ENCODE measurements at regions not wholly inside any gene's neighbourhood (a gene's known extent, or its start where the extent isn't known, plus 50 kb on each side); places are given as distances from the start of the nearest gene placed in this dataset.

GRCh38 chr1:110786802-110787327 lies 86.1 kb upstream of the CD53 start:
- DNase-seq (ENCODE audit: low read depth, low spot score): no peak
- in situ Hi-C loops (cut with HindIII; ENCODE audit: low sequenced_read_pairs): no loop called here
- TF ChIP-seq, protein P1, sequence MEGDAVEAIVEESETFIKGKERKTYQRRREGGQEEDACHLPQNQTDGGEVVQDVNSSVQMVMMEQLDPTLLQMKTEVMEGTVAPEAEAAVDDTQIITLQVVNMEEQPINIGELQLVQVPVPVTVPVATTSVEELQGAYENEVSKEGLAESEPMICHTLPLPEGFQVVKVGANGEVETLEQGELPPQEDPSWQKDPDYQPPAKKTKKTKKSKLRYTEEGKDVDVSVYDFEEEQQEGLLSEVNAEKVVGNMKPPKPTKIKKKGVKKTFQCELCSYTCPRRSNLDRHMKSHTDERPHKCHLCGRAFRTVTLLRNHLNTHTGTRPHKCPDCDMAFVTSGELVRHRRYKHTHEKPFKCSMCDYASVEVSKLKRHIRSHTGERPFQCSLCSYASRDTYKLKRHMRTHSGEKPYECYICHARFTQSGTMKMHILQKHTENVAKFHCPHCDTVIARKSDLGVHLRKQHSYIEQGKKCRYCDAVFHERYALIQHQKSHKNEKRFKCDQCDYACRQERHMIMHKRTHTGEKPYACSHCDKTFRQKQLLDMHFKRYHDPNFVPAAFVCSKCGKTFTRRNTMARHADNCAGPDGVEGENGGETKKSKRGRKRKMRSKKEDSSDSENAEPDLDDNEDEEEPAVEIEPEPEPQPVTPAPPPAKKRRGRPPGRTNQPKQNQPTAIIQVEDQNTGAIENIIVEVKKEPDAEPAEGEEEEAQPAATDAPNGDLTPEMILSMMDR (IDR thresholded peaks at IDR 0.05; ENCODE audit: low read depth, low read length): no peak
- H3K4me3 ChIP-seq (ENCODE audit: low read depth, low read length): no peak overlapping the region

DNA sequence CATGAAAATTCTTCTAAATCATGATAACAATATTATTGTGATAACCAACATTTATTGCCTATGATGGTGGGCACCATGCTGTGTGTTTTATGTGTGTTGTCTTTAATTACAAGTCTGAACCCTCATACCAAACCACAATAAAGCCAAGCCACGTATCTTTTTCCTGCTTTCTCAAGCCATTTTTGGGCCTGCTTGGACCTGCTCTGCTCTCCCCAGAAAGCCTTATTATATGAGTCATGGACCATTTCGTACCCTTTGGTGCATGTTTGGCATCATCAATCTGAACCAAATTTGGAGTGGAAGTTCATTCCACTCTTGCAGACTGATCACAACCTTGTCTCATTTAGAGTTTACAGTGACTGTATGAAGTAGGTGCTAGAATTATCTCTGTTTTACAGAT lies 87.3 kb upstream of the CD53 start:
- in situ Hi-C loops (cut with HindIII; ENCODE audit: low sequenced_read_pairs): no loop called here
- DNase-seq (ENCODE audit: low read depth, low spot score): no peak
- TF ChIP-seq, protein P1 (IDR thresholded peaks at IDR 0.05; ENCODE audit: low read depth, low read length): no peak
- no peak overlapping the region for H3K4me3 ChIP-seq (ENCODE audit: low read depth, low read length)

- in situ Hi-C loops (cut with HindIII; ENCODE audit: low sequenced_read_pairs): no loop called here
- TF ChIP-seq, protein P1 (IDR thresholded peaks at IDR 0.05; ENCODE audit: low read depth, low read length): no peak
- no peak for DNase-seq (ENCODE audit: low read depth, low spot score)
- no peak overlapping the region for H3K4me3 ChIP-seq (ENCODE audit: low read depth, low read length)
These were observed 87.9 kb upstream of the CD53 start for GRCh38 chr1:110785055-110785454.

DNA sequence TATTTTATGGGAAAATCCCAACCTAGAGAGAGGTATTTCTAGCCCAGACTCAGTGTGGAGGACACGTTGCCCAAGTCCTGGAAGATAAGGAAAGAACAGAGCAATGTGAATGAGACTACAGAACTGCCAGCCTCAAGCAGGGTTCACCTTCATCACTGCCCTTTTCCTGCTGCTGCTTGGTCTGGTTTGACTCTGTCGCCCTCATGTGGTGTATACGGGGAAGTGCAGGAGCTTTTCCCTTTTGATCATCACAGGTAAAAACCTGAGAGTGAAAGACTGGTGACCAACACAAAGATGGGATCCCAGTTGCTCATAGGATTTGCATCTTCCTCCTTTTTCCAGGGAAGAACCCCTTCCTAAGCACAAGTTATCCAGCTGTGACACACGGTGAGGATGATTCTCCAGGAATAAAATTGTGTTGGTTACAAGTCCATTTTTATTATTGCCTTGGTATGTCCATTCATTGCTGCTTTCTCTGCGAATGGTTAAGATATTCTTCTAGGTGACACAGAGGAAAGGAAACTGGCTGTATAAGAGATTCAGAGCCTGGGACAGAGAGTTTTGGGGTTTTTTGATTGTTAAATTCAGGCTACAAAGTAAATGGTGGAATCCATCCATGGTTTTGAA lies 89.5 kb upstream of the CD53 start:
- DNase-seq (ENCODE audit: low read depth, low spot score): peak; percentile 50
- no peak overlapping the region for H3K4me3 ChIP-seq (ENCODE audit: low read depth, low read length)
- in situ Hi-C loops (cut with HindIII; ENCODE audit: low sequenced_read_pairs): no loop called here
- TF ChIP-seq, protein P1 (IDR thresholded peaks at IDR 0.05; ENCODE audit: low read depth, low read length): peak; percentile 99

DNA sequence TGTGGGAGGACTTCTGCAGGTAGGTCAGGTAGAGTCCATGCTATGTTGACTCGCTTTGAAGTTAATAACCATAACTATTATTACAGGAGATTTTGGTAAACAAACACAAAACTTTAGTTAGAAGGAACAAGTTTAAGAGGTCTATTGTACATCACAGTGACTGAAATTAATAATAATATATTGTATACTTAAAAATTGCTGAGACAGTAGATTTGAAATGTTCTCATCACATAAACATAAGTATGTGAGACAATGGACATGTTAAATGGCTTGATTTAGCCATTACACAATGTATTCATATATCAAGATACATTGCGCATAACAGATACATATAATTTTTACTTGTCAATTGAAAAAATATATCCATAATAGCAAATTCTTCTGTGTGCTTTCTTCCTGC lies 91.4 kb upstream of the CD53 start:
- in situ Hi-C loops (cut with HindIII; ENCODE audit: low sequenced_read_pairs): no loop called here
- H3K4me3 ChIP-seq (ENCODE audit: low read depth, low read length): no peak overlapping the region
- no peak for DNase-seq (ENCODE audit: low read depth, low spot score)
- TF ChIP-seq, protein P1 (IDR thresholded peaks at IDR 0.05; ENCODE audit: low read depth, low read length): no peak

DNA sequence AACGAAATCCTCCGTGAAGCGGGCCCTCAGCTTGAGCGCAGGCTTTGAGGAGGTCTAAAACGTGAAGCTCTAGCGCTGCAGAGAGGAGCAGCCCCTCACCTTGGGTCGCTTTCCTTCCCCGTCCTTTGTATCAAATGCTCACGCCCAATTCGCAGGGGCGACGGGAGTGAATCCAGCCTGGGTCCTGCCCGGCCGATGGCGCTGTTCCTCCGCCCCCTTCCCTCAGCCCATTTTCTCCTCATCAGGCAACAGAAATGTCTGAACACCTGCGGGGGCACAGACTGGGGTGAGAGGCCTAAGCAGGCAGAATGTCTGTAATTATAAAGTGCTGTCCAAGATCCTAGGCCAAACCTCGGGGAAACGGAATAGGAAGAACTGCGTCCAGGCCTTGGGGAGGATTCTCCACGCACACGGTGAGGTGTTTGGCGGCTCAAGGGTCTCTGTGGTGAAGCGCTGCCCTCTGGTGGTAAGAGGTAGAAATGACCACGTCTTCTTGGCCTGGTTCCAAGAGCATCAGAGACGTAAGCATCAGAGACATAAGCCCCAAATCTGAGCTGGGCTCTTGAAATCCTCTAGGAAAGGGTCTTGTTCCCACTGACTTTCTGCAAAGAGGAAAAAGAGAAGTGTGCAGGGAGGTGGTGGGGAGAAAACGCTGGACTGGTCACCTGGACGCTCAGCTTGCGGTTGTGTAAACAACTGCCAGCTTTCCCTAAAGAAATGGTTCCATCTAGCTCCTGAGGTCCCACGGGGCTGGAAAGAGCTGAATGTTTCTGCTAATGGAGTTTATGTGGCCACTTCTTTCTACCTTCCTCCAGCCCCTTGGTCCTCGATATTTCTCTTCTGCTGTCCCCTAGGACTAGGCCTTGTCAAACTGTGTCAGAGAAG lies 92.1 kb upstream of the CD53 start:
- no peak overlapping the region for H3K4me3 ChIP-seq (ENCODE audit: low read depth, low read length)
- peak; percentile 50 for DNase-seq (ENCODE audit: low read depth, low spot score)
- in situ Hi-C loops (cut with HindIII; ENCODE audit: low sequenced_read_pairs): no loop called here
- TF ChIP-seq, protein P1 (IDR thresholded peaks at IDR 0.05; ENCODE audit: low read depth, low read length): peak; percentile 69

All from astrocyte of the spinal cord (primary cell).